GM12878 (cell line): ENCODE measurements at regions not wholly inside any gene's neighbourhood (a gene's known extent, or its start where the extent isn't known, plus 50 kb on each side); places are given as distances from the start of the nearest gene placed in this dataset.
"Not testable (repeated sequence)": the region's sequence is repeated elsewhere in the genome, so short reads cannot be mapped to it uniquely, and the experiment has no call there.

Experiments used
- ATF3 ChIP-seq: IDR thresholded peaks from 2 replicates; pipeline ENCODE4 v1.6.1; 2011; ENCODE audit warnings: low read depth, mild to moderate bottlenecking, low read length, moderate library complexity, borderline replicate concordance; ENCODE audit errors: extremely low read depth
- CBX5 ChIP-seq: sonication (generic); IDR thresholded peaks from 2 replicates; pipeline ENCODE4 v1.6.1; 2016; ENCODE audit warnings: low read depth, moderate library complexity, mild to moderate bottlenecking, inconsistent platforms
- CEBPB ChIP-seq, 2 experiments: fragments of 150-350 bp in 1 of 2; IDR thresholded peaks; 2 replicates each; pipeline ENCODE4 v1.6.1; 2012 to 2014; ENCODE audit warnings: low read depth in 2 of 2, low read length in 2 of 2, borderline replicate concordance in 1 of 2, inconsistent platforms in 1 of 2
- CTCF ChIP-seq, 3 experiments: IDR thresholded peaks in 2 of 3; conservative IDR thresholded peaks in 1 of 3; 2 replicates each; pipeline ENCODE4 v1.5.1; 2011; ENCODE audit warnings: low read depth in 3 of 3, low read length in 3 of 3, mild to moderate bottlenecking in 3 of 3, control low read depth in 2 of 3, moderate library complexity in 2 of 3, inconsistent platforms in 1 of 3, mixed read lengths in 1 of 3; ENCODE audit not compliant: control insufficient read depth in 2 of 3, insufficient read depth in 1 of 3; ENCODE audit errors: extremely low read depth in 1 of 3
- EZH2 ChIP-seq: IDR thresholded peaks from 2 replicates; pipeline ENCODE4 v1.6.1; 2012; ENCODE audit warnings: low read depth, mild to moderate bottlenecking, control low read depth, inconsistent platforms, low read length, borderline replicate concordance; ENCODE audit not compliant: control insufficient read depth
- FOXM1 ChIP-seq: IDR thresholded peaks from 2 replicates; pipeline ENCODE4 v1.6.1; 2012; ENCODE audit warnings: low read depth, mild to moderate bottlenecking, inconsistent platforms, low read length, moderate library complexity
- KDM1A ChIP-seq: fragments of 200-600 bp; sonication (generic); IDR thresholded peaks from 2 replicates; pipeline ENCODE4 v1.6.1; 2016; ENCODE audit warnings: borderline replicate concordance
- NFIC ChIP-seq: IDR thresholded peaks from 2 replicates; pipeline ENCODE4 v1.6.1; 2012; ENCODE audit warnings: low read depth, mild to moderate bottlenecking, inconsistent platforms, low read length, moderate library complexity
- NFXL1 ChIP-seq: fragments of 450-650 bp; IDR thresholded peaks from 2 replicates; pipeline ENCODE4 v1.6.1; 2017; ENCODE audit warnings: antibody characterized with exemption, mild to moderate bottlenecking, borderline replicate concordance
- NFYA ChIP-seq: IDR thresholded peaks from 2 replicates; pipeline ENCODE4 v1.6.1; 2011; ENCODE audit warnings: low read depth, mild to moderate bottlenecking, low read length, improper control_type of control experiment, borderline replicate concordance
- REST ChIP-seq: IDR thresholded peaks from 2 replicates; pipeline ENCODE4 v1.6.1; 2012; ENCODE audit warnings: mild to moderate bottlenecking, low read depth, low read length
- TCF7 ChIP-seq: IDR thresholded peaks from 2 replicates; pipeline ENCODE4 v1.6.1; 2014; ENCODE audit warnings: antibody characterized with exemption, borderline replicate concordance
- USF2 ChIP-seq: IDR thresholded peaks from 2 replicates; pipeline ENCODE4 v1.6.1; 2011; ENCODE audit warnings: low read depth, low read length, improper control_type of control experiment, borderline replicate concordance

GRCh38 chr10:61192589-61192988, 248.6 kb upstream of the RHOBTB1 start:
- TF ChIP-seq NFIC; CTCF (IDR thresholded peaks at IDR 0.05 in 2 of 3, conservative IDR thresholded peaks at IDR 0.05 in 1 of 3; ENCODE audit: control insufficient read depth in 2 of 3, extremely low read depth in 1 of 3, insufficient read depth in 1 of 3, low read depth in 3 of 3, low read length in 3 of 3); NFYA; REST; ATF3; EZH2; FOXM1; USF2; NFXL1; CBX5; KDM1A; CEBPB (IDR thresholded peaks at IDR 0.05; ENCODE audit: borderline replicate concordance in 1 of 2, low read depth in 2 of 2, low read length in 2 of 2); TCF7: not testable (repeated sequence)
